MM.1S (cell line): ENCODE measurements at regions not wholly inside any gene's neighbourhood (a gene's known extent, or its start where the extent isn't known, plus 50 kb on each side); places are given as distances from the start of the nearest gene placed in this dataset.

Source experiments
- EZH2 ChIP-seq: fragments of 300-600 bp; sonication (generic); optimal IDR thresholded peaks from 2 replicates; pipeline ENCODE3; 2017; ENCODE audit warnings: low read depth, mild to moderate bottlenecking, antibody characterized with exemption, low read length, mixed read lengths
- EZH2phosphoT487 ChIP-seq: fragments of 300-600 bp; sonication (generic); IDR thresholded peaks from 2 replicates; pipeline ENCODE4 v1.6.1; 2018; ENCODE audit warnings: antibody characterized with exemption, low read length
- TF ChIP-seq, protein P1 (sequence below): fragments of 300-600 bp; sonication (generic); IDR thresholded peaks from 2 replicates; pipeline ENCODE4 v1.5.1; 2016; ENCODE audit warnings: antibody characterized with exemption, low read length, mixed read lengths

GRCh38 chr13:40480915-40481516, 185.4 kb downstream of the FOXO1 start:
- TF ChIP-seq, protein P1, sequence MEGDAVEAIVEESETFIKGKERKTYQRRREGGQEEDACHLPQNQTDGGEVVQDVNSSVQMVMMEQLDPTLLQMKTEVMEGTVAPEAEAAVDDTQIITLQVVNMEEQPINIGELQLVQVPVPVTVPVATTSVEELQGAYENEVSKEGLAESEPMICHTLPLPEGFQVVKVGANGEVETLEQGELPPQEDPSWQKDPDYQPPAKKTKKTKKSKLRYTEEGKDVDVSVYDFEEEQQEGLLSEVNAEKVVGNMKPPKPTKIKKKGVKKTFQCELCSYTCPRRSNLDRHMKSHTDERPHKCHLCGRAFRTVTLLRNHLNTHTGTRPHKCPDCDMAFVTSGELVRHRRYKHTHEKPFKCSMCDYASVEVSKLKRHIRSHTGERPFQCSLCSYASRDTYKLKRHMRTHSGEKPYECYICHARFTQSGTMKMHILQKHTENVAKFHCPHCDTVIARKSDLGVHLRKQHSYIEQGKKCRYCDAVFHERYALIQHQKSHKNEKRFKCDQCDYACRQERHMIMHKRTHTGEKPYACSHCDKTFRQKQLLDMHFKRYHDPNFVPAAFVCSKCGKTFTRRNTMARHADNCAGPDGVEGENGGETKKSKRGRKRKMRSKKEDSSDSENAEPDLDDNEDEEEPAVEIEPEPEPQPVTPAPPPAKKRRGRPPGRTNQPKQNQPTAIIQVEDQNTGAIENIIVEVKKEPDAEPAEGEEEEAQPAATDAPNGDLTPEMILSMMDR: no peak
- TF ChIP-seq EZH2phosphoT487 (no peak), EZH2 (no peak)
